Breast epithelium (tissue), 4 donors: ENCODE measurements at regions not wholly inside any gene's neighbourhood (a gene's known extent, or its start where the extent isn't known, plus 50 kb on each side); places are given as distances from the start of the nearest gene placed in this dataset.

ENCODE experiments used
- DNase-seq, 2 donors: peaks; one replicate each; pipeline ENCODE4 v3.0.0-alpha.2; 2019; ENCODE audit warnings: low spot score in 2 of 2
- H3K27ac ChIP-seq, 2 donors: fragments of 200-600 bp; sonication (generic) in 1 of 2; one replicate each; pipeline ENCODE4 v1.5.1; 2016 to 2019; ENCODE audit warnings: mild to moderate bottlenecking in 1 of 2
- H3K27me3 ChIP-seq, 2 donors: fragments of 200-600 bp; sonication (generic) in 1 of 2; one replicate each; pipeline versions ENCODE4 v1.5.1 to v1.6.0; 2017 to 2019; ENCODE audit warnings: control low read depth in 1 of 2, mild to moderate bottlenecking in 1 of 2
- H3K36me3 ChIP-seq: fragments of 200-600 bp; one replicate; pipeline ENCODE4 v1.5.1; 2019
- H3K4me1 ChIP-seq, 2 donors: fragments of 200-600 bp; sonication (generic); one replicate each; pipeline ENCODE4 v1.5.1; 2016 to 2019; ENCODE audit warnings: control low read depth in 1 of 2
- H3K4me3 ChIP-seq, 3 donors: fragments of 200-600 bp; sonication (generic); 1 replicate in 2 of 3; 2 replicates in 1 of 3; pipeline ENCODE4 v1.5.1; 2016 to 2019; ENCODE audit warnings: mild to moderate bottlenecking in 3 of 3, moderate library complexity in 2 of 3
- H3K9me3 ChIP-seq, 2 donors: fragments of 200-600 bp; sonication (generic) in 1 of 2; one replicate each; pipeline ENCODE4 v1.5.1; 2016 to 2019; ENCODE audit warnings: control low read depth in 1 of 2
- POLR2A ChIP-seq: fragments of 450-650 bp; IDR thresholded peaks from one replicate; pipeline ENCODE4 v1.6.1; 2016; ENCODE audit warnings: antibody characterized with exemption, mild to moderate bottlenecking, moderate library complexity
- POLR2AphosphoS5 ChIP-seq, 3 donors: sonication (generic); formaldehyde crosslinking; IDR thresholded peaks; one replicate each; pipeline ENCODE4 v1.6.1; 2017; ENCODE audit warnings: antibody characterized with exemption in 3 of 3
- intact Hi-C: fragments of 100-400 bp; cut with DNase I; formaldehyde crosslinking; loops from one replicate; pipeline ENCODE4 v1.15.1; 2023; ENCODE audit warnings: low total_unique reads
- TF ChIP-seq, protein P1 (sequence below), 3 donors: fragments of 450-650 bp; IDR thresholded peaks; one replicate each; pipeline ENCODE4 v1.5.1; 2016 to 2017; ENCODE audit warnings: antibody characterized with exemption in 3 of 3, mild to moderate bottlenecking in 3 of 3, moderate library complexity in 3 of 3

- TF ChIP-seq, protein P1, sequence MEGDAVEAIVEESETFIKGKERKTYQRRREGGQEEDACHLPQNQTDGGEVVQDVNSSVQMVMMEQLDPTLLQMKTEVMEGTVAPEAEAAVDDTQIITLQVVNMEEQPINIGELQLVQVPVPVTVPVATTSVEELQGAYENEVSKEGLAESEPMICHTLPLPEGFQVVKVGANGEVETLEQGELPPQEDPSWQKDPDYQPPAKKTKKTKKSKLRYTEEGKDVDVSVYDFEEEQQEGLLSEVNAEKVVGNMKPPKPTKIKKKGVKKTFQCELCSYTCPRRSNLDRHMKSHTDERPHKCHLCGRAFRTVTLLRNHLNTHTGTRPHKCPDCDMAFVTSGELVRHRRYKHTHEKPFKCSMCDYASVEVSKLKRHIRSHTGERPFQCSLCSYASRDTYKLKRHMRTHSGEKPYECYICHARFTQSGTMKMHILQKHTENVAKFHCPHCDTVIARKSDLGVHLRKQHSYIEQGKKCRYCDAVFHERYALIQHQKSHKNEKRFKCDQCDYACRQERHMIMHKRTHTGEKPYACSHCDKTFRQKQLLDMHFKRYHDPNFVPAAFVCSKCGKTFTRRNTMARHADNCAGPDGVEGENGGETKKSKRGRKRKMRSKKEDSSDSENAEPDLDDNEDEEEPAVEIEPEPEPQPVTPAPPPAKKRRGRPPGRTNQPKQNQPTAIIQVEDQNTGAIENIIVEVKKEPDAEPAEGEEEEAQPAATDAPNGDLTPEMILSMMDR (IDR thresholded peaks at IDR 0.05), result no peak
- TF ChIP-seq POLR2AphosphoS5 (IDR thresholded peaks at IDR 0.05) (no peak), POLR2A (no peak)
Observed at GRCh38 chr3:190234621-190235020, 87.6 kb downstream of the CLDN1 start.

DNA sequence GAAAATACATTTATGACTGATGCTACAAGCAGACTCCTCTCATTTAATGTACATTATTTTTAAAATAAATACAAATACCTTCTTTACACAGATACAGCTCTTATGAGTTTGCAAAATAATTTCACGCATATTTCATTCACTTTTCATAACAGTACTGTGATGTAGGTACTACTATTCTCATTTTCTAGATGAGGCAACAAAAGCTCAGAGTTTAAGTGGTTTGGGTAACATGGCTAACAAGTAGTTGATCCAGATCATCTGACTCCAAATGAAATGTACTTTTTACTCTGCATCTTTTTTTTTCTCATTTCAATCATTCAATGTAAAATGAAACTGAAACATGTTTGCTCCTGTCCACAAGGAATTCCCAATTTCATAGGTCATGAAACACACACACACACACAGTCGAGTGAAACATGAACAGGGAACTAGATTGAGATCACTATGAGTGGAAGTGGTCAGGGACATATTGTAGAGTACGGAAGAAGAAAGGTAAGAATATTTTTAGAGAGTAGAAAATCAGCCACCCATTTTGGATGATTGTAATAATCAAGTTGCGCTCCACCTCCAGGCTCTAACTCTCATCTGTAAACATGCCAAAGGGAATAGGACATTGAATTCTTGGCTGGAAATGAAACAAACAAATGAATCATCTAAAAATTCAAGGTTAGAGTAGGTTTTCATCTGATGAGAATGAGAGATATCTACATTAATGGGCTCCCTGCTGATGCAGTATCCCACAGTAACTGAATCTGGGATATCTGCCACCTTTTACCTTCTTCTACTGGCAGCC, 92.4 kb downstream of the CLDN1 start:
- Histone ChIP-seq H3K27ac (peak overlapping the region; percentile 20 to 71), H3K4me1 (no peaks in the 10 kb centered on the region), H3K4me3 (peak overlapping the region in 1 of 3 donors; percentile 29), H3K27me3 (no peaks in the 10 kb centered on the region), H3K36me3 (no peaks in the 10 kb centered on the region), H3K9me3 (no peaks in the 10 kb centered on the region)
- intact Hi-C loops, result no loop called here
- TF ChIP-seq, protein P1 (IDR thresholded peaks at IDR 0.05), result no peak
- no peak for DNase-seq

More at GRCh38 chr3:190234621-190235020, 87.6 kb downstream of the CLDN1 start:
- no peak overlapping the region for H3K27ac ChIP-seq
- no peaks in the 10 kb centered on the region for H3K27me3 ChIP-seq
- H3K4me3 ChIP-seq, result no peak overlapping the region
- H3K9me3 ChIP-seq, result no peaks in the 10 kb centered on the region
- DNase-seq, result no peak
- no peaks in the 10 kb centered on the region for H3K36me3 ChIP-seq
- intact Hi-C loops, result no loop called here
- no peaks in the 10 kb centered on the region for H3K4me1 ChIP-seq

GRCh38 chr3:190227064-190227463, 95.2 kb downstream of the CLDN1 start:
- Histone ChIP-seq H3K9me3 (no peaks in the 10 kb centered on the region), H3K27ac (no peak overlapping the region), H3K27me3 (no peaks in the 10 kb centered on the region), H3K4me3 (no peak overlapping the region), H3K4me1 (no peaks in the 10 kb centered on the region), H3K36me3 (no peaks in the 10 kb centered on the region)
- intact Hi-C loops, result no loop called here
- no peak for TF ChIP-seq POLR2A
- TF ChIP-seq, protein P1 (IDR thresholded peaks at IDR 0.05), result no peak
- TF ChIP-seq POLR2AphosphoS5 (IDR thresholded peaks at IDR 0.05), result no peak
- DNase-seq, result no peak

DNA sequence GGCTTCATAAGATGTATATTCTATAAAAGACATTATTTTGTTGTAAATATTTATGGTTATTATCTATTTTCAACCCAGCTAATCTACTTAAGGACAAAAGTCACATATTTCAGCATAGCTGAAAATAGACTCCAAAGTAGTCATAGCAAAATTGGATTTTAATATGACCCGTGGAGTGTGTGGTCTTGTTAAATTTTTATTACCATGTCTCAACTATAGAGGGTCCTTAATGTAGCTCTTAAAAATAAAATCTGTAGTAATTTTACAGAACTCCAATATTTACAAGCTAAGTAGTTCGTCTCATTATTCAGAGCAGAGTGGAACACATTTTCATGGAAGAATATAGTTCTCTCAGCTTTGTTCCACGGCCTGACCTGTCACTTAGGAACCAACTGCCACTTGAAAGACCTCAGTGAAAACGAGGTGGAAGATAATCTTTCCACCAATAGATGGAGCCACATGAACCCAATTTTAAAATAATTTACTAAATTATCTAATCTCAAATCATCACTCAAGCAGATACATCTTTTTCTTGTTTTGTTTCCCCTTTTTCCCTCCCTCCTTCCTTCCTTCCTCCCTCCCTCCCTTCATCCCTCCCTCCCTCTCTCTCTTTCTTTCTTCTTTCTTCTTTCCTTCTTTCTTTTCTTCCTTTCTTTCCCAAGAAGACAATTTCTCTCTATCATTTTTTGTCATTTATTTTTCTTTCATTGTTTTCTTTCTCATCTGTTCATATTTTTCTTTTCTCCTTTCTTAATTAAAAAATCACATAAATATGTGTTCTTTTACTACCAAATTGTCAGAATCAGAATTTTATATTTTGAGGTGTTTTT, 97.2 kb downstream of the CLDN1 start:
- Histone ChIP-seq H3K4me3 (no peak overlapping the region), H3K27me3 (no peaks in the 10 kb centered on the region), H3K4me1 (no peaks in the 10 kb centered on the region), H3K27ac (no peak overlapping the region), H3K36me3 (no peaks in the 10 kb centered on the region), H3K9me3 (peaks cover 0 to 5% of the 10 kb centered on the region in 2 donors)
- no peak for DNase-seq
- TF ChIP-seq POLR2AphosphoS5 (IDR thresholded peaks at IDR 0.05), result no peak
- TF ChIP-seq, protein P1 (IDR thresholded peaks at IDR 0.05), result peak in 2 of 3 donors; percentile 28 to 64
- intact Hi-C loops, result no loop called here

DNA sequence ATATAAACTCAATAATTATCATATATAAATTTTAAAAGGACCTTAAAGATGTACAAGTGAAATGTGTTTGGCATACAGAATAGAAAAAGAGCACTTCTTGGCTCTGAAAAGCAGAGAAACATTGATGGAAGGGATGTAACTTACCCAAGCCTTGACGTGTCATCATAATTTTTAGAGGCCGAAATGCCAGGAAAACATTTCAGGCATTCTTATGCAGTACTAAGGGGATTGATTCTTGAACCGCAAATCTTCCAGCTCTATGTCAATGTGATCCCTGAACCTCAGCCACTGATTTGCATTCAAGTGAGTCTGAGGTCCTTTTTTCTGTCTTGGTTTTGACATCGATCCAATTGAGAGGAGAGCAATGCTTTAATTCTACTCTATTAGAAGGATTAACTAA, 97.8 kb downstream of the CLDN1 start:
- no peak for DNase-seq
- Histone ChIP-seq H3K27ac (no peak overlapping the region), H3K4me3 (no peak overlapping the region), H3K36me3 (no peaks in the 10 kb centered on the region), H3K9me3 (peaks cover 0 to 6% of the 10 kb centered on the region in 2 donors), H3K4me1 (no peaks in the 10 kb centered on the region), H3K27me3 (no peaks in the 10 kb centered on the region)
- no peak for TF ChIP-seq POLR2A
- TF ChIP-seq, protein P1 (IDR thresholded peaks at IDR 0.05), result no peak
- no peak for TF ChIP-seq POLR2AphosphoS5 (IDR thresholded peaks at IDR 0.05)
- intact Hi-C loops, result no loop called here
